ENCODE measurements at regions not wholly inside any gene's neighbourhood (a gene's known extent, or its start where the extent isn't known, plus 50 kb on each side); places are given as distances from the start of the nearest gene placed in this dataset.

DNA sequence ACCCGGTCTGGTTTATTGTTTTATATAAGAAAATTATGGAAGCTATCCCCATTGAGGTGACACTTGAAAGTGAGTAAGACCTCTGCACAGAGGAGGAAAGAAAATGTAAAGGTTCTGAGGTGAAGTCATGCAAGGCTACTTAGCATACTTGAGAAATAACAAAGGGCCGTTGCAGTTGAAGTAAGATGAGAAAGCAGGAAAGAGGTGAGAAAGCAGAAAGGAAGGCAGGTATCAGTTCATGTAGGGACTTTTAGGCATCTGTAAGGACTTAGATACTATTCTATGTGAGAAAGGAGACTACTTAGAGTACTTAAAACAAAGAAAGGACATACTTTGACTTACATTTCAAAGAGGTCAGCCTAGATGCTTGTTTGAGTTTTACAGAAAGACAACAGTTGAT, 84.7 kb downstream of the CASP12 start:
- TF ChIP-seq CTCF (IDR thresholded peaks at IDR 0.05; ENCODE audit: borderline replicate concordance, extremely low read depth, low read length, poor library complexity, severe bottlenecking) = no peak
- TF ChIP-seq EZH2 (IDR thresholded peaks at IDR 0.05; ENCODE audit: borderline replicate concordance, low read depth, low read length, severe bottlenecking) = no peak
- no peak for ATAC-seq (ENCODE audit: insufficient read depth, low read depth)

DNA sequence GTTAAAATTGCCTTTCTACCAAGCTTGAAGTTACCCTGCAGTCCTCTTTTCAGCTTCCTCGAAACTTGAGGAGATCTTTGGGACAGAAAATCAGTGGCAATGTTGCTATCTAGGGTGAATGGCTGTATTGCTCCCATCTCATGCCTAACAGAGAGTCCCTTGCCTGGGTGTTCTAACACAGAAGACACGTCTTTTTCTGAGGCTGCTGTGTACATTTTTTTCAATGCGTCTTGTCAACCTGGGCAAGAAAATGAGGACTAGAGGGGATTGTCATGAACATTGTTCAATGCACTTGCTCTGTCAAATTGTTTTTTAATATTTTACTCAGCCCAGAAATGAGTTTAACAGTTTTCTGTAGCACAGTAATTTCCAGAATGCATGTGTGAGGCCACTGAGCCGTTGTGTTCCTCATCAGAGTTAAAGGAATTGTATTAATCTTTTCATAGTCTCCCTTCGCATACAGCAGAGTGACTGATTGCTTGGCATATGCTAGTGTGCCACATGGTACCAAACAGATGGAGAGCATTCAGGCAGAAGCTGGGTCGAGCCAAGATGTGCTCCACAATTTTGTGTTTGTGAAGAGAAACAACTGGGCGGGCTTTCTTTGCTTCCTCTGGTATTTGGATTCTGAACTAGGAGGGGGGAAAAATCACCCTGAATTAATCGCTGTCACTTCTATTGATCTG, 86.0 kb downstream of the CASP12 start:
- DNase-seq (no peak), ATAC-seq (ENCODE audit: insufficient read depth, low read depth) (no peak)
- Histone ChIP-seq H2AFZ (ENCODE audit: low read depth, low read length) (no peak overlapping the region), H3K36me3 (ENCODE audit: insufficient read depth, low read length) (no peaks in the 10 kb centered on the region), H3K27ac (ENCODE audit: low read length) (no peak overlapping the region), H3K9me3 (ENCODE audit: insufficient read depth, low read length, severe bottlenecking) (no peaks in the 10 kb centered on the region), H4K20me1 (ENCODE audit: insufficient read depth, low read length) (no peaks in the 10 kb centered on the region), H3K4me1 (ENCODE audit: insufficient read depth, low read length) (no peaks in the 10 kb centered on the region), H3K4me2 (ENCODE audit: insufficient read depth, low read length) (no peak overlapping the region), H3K4me3 (ENCODE audit: low read depth in 1 of 2, low read length in 2 of 2) (no peak overlapping the region), H3K79me2 (ENCODE audit: insufficient read depth, low read length) (no peaks in the 10 kb centered on the region), H3K9ac (ENCODE audit: low read depth, low read length) (no peak overlapping the region), H3K27me3 (ENCODE audit: insufficient read depth, low read length, poor library complexity) (no peaks in the 10 kb centered on the region)
- TF ChIP-seq EZH2 (IDR thresholded peaks at IDR 0.05; ENCODE audit: borderline replicate concordance, low read depth, low read length, severe bottlenecking) (no peak), CTCF (IDR thresholded peaks at IDR 0.05; ENCODE audit: borderline replicate concordance, extremely low read depth, low read length, poor library complexity, severe bottlenecking) (no peak)

More for the DNA sequence above, 84.7 kb downstream of the CASP12 start:
- Histone ChIP-seq H3K27me3 (ENCODE audit: insufficient read depth, low read length, poor library complexity) (no peaks in the 10 kb centered on the region), H3K79me2 (ENCODE audit: insufficient read depth, low read length) (no peaks in the 10 kb centered on the region), H3K4me1 (ENCODE audit: insufficient read depth, low read length) (no peaks in the 10 kb centered on the region), H3K36me3 (ENCODE audit: insufficient read depth, low read length) (no peaks in the 10 kb centered on the region), H3K9ac (ENCODE audit: low read depth, low read length) (no peak overlapping the region), H3K4me2 (ENCODE audit: insufficient read depth, low read length) (no peak overlapping the region), H4K20me1 (ENCODE audit: insufficient read depth, low read length) (no peaks in the 10 kb centered on the region), H3K27ac (ENCODE audit: low read length) (no peak overlapping the region), H3K4me3 (ENCODE audit: low read depth in 1 of 2, low read length in 2 of 2) (no peak overlapping the region), H2AFZ (ENCODE audit: low read depth, low read length) (no peak overlapping the region), H3K9me3 (ENCODE audit: insufficient read depth, low read length, severe bottlenecking) (no peaks in the 10 kb centered on the region)
- DNase-seq = no peak

- Histone ChIP-seq H3K9ac (ENCODE audit: low read depth, low read length) (peak overlapping the region; percentile 31), H3K27me3 (ENCODE audit: insufficient read depth, low read length, poor library complexity) (no peaks in the 10 kb centered on the region), H3K9me3 (ENCODE audit: insufficient read depth, low read length, severe bottlenecking) (no peaks in the 10 kb centered on the region), H3K27ac (ENCODE audit: low read length) (peak overlapping the region; percentile 65), H3K4me3 (ENCODE audit: low read depth in 1 of 2, low read length in 2 of 2) (0 out of 4 replicates have a peak overlapping the region, but pooled peaks of 1 of the 2 experiments have one; percentile 11), H3K4me2 (ENCODE audit: insufficient read depth, low read length) (peak overlapping the region; percentile 46), H2AFZ (ENCODE audit: low read depth, low read length) (peak overlapping the region; percentile 69), H3K4me1 (ENCODE audit: insufficient read depth, low read length) (peaks cover 30% of the 10 kb centered on the region), H4K20me1 (ENCODE audit: insufficient read depth, low read length) (no peaks in the 10 kb centered on the region), H3K36me3 (ENCODE audit: insufficient read depth, low read length) (no peaks in the 10 kb centered on the region), H3K79me2 (ENCODE audit: insufficient read depth, low read length) (no peaks in the 10 kb centered on the region)
- DNase-seq (no peak), ATAC-seq (ENCODE audit: insufficient read depth, low read depth) (peak; percentile 74)
- TF ChIP-seq CTCF (IDR thresholded peaks at IDR 0.05; ENCODE audit: borderline replicate concordance, extremely low read depth, low read length, poor library complexity, severe bottlenecking) = no peak
- no peak for TF ChIP-seq EZH2 (IDR thresholded peaks at IDR 0.05; ENCODE audit: borderline replicate concordance, low read depth, low read length, severe bottlenecking)
Observed at GRCh38 chr11:104803776-104804175, 94.5 kb downstream of the CASP12 start.

All from DND-41 (cell line).